Dermis microvascular lymphatic vessel endothelial cell (primary cell): ENCODE measurements at regions not wholly inside any gene's neighbourhood (a gene's known extent, or its start where the extent isn't known, plus 50 kb on each side); places are given as distances from the start of the nearest gene placed in this dataset.
"Not testable (repeated sequence)": the region's sequence is repeated elsewhere in the genome, so short reads cannot be mapped to it uniquely, and the experiment has no call there.

ENCODE experiments used
- DNase-seq, 2 donors: peaks; one replicate each; pipeline versions ENCODE4 v3.0.0 to v3.0.0-alpha.2; 2010; ENCODE audit warnings: low read depth in 2 of 2

DNA sequence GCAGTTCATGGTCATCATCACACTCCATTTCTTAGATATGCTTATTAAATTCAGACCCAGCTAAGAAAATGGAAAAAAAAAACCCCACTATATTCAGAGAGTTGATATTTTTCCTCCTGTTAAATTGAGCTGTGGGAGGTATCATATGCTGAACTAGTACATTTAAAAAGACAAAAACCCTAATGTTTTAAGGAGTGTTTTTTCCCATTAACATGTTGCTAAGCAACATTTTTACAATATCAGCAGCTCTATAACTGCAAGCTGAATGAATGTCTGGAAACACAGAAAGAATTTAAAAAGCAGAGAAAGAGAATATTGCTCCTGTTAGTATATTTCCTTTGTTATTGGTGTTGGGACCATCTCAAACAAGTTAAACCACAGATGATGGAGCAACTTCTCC lies 265.8 kb upstream of the GRIA1 start:
- no peak for DNase-seq

DNA sequence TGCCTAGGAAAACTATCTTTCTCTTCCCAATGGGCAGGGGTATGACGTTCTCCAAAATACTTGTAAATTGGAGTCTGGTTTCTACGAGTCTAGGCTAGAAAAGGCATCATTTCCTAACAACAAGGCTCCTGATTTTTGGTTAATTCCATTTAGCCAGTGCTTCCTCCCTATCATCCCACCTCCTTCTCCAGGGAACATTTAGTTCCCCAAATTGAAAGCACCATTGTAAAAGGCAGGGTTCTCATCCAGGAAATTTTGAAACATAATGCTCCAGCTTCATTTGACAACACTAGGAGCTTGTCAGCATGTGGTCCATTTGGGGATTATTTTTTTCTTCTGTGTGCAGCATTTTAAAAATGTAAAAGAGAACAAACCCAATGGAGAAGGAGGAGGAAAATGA lies 256.5 kb upstream of the GRIA1 start:
- no peak for DNase-seq

DNA sequence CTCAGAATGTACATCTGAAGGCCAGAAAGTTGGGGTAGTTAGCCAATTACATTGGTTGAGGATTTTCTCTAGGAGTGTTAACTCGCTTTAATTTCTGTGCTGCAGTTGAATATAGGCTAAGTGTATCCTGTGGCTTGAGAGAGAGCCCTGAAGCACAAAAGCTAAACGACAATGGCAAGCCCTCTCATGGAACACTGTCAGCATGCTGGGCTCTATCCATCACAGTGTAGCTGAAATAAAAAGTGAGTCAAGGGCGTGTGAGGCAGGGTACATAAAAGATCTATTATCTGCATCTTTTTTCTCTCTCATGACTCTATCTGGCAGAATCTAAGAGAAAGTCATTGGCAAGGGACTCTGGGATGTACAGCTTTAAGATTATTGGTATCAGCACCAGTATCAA lies 254.2 kb upstream of the GRIA1 start:
- no peak for DNase-seq

DNA sequence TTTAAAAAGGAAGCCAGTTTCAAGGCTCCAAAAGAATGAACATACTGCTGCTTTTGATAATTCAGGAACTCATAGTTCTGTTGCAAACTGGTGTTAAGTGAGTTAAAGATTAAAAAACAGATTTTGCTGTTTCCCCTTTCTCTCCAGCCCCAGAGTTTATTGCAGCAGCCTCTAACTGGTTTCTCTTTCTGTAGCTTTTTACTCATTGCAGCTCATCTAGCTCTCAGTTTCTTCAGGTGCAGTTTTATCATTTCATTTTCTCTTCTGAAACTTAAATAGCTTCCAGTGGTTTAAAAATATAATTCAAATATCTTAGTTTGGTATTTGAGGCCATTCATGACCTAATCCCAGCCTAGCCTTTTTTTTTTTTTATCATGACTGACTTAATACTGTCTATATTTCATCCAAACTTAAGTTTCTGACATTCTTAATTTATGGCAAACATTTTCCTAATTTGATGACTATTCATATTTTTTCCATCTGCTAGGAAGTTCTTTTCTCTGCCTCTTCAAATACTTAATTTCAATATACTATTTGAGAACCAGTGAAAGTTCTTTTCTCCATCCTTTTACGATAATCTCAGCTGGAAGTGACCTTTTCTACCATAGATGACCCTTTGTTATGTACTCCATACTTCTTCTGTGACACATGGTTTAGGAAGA lies 252.7 kb upstream of the GRIA1 start:
- no peak for DNase-seq

DNA sequence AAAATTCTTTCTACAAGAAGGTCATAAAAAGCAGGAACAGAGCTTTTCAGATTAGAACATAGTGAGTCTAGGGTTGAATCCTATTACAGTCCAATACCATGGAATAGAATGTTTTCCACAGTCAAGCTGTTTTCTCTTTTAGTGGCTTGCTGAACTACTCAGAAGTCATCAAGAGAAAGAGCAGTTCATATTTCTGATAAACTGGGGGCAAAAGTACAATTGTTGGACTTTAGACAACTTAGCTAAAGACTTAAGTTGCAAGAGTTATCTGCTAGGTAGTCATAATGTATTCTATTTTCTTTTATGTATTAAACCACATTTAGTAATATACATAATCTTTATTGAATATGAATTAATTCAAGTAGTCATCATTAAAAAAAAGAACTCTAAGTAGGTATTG lies 233.1 kb upstream of the GRIA1 start:
- no peak for DNase-seq

DNA sequence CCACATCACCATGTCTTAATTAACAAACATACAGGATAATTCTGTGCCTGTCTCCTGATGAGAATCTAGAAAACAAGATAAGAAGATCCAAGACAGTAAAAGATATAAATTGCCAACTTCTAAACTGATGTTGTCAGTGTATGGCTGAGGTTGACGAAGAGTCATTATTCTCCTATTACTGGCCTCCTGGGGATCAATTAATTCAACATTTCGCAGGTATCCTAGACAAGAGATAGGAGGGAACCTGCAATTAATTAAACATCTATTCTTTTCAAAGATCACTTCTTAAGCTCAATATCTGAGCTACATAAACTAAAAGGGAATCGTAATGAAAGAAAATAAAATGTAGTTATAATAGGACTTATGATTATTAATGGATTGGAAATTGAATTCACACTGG lies 232.0 kb upstream of the GRIA1 start:
- DNase-seq: no peak

DNA sequence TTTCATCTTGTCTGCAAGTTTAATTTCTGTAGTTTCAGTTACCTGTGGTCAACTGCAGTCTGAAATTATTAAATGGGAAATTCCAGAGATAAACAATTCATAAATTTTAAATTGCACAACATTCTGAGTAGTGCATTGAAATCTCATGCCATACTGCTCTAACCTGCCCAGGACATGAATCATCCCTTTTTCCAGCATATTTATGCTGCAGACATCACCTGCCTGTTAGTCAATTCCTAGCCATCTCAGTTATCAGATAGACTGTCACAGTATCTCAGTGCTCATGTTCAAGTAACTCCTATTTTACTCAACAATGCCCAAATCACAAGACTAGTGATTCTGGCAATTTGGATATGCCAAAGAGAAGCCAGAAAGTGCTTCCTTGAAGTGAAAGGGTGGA lies 223.0 kb upstream of the GRIA1 start:
- no peak for DNase-seq

DNA sequence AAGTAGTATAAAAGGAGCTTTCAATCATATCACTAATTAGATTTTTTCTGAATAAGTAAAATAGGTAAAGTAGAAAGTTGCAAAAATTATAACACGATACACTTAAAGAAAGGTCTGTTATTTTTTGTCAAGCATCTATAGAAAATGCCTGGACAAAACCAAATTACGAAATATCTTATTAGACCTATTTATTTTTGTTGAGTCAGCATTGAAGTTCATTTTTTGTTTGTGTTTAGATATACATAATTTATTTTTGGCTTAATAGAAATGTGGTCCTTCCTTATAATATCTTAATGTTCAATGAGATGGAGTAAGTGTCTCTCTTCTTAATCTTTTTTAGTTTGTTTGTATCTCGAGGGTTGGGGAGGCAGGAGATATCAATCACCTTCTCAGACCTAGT lies 214.8 kb upstream of the GRIA1 start:
- DNase-seq: no peak

DNA sequence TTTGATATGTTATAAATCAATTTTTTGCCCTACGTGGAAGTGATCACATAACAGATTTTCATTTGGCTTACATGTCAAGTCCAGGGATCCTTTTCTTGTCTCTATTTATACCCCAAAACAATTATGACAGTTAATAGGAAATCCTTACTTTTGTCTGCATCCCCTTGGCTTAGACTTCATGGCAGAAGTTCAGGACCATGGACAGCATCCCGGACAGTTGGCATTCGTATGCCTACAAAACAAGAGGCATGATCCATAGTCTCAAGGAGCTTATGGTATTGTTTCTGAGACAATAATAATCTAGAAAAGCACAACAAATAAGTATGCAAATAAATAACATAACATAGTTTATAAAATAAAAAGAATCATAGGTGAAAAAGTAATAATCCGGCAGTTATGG lies 214.3 kb upstream of the GRIA1 start:
- peak in 1 of 2 donors; percentile 11 for DNase-seq

DNA sequence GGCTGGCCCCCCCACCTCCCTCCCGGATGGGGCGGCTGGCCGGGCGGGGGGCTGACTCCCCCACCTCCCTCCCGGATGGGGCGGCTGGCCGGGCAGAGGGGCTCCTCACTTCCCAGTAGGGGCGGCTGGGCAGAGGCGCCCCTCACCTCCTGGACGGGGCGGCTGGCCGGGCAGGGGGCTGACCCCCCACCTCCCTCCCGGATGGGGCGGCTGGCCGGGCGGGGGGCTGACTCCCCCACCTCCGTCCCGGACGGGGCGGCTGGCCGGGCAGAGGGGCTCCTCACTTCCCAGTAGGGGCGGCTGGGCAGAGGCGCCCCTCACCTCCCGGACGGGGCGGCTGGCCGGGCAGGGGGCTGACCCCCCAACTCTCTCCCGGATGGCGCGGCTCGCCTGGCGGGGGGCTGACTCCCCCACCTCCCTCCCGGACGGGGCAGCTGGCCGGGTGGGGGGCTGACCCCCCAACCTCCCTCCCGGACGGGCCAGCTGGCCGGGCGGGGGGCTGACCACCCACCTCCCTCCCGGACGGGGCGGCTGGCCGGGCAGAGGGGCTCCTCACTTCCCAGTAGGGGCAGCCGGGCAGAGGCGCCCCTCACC lies 194.1 kb upstream of the GRIA1 start:
- DNase-seq: not testable (repeated sequence)

DNA sequence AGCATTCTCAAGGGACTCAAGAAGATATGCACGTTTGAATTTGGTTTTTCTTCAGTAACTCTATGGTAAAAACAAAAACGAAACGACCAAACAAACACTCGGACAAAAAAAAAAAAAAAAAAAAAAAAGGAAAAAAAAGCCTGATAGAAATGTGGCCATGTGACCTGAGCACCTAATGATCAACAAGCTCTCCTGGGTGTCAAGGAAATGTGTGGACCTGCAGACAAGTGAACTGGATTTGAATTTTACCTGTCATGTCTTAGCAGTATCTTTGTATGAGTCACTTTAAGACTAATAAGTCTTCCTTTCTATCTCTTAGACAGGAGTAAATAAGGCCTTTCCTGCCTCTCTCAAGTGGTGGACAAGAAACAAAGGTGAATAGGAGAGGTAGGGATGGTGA lies 190.6 kb upstream of the GRIA1 start:
- no peak for DNase-seq

DNA sequence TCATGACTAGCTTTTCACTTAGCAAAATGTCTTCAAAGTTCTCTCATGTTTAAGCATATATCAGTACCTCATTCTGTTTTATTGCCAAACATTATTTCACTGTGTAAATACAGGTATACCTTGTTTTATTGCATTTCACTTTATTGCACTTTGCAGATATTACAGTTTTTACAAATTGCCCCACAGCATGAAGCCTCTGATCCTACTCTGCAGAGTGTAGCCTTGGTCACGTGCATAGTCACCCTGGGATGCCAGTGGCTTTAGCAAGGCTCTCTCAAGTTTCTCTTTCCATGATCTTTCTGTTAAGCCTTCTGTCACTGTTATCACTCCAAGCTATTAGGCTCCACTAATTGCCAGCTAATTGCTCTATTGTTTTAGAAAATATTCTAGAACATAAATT lies 182.2 kb upstream of the GRIA1 start:
- no peak for DNase-seq

DNA sequence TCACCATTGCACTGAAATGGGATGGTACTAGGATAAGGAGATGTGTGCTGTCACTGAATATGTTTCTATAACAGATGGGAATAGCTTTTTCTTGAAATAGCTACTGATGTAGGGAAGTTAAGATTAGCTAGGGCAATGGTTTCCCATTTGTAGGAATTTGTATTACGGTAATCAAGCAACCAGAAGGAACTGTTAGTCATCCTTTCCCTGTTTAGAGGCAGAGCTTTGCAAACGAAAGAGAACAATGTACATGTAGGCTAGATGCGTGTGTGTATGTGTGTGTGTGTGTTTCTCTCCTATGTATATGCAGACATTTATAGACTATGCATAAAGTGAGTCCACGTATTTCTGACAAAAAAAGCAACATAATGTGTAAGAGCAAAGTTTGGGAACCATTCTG lies 171.9 kb upstream of the GRIA1 start:
- DNase-seq: no peak

DNA sequence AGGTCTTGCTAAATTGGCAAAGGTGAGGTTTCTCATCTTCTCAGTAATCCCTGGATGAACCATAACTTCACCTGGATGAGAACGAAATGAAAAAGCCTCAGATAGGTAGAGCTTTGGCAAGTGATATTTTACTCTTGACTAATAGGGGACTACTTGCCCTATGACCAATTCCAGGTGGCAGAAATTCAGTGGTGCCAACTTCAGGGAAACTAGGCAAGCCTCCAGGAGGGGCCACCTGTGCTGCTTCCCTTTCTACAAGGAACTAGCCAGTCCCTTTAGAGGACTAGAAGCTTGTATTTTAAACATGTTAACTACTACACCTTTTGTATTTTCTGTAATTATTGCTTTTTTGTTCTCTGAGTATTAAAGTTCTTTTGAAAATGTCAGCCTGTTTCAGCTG lies 169.0 kb upstream of the GRIA1 start:
- DNase-seq: no peak

DNA sequence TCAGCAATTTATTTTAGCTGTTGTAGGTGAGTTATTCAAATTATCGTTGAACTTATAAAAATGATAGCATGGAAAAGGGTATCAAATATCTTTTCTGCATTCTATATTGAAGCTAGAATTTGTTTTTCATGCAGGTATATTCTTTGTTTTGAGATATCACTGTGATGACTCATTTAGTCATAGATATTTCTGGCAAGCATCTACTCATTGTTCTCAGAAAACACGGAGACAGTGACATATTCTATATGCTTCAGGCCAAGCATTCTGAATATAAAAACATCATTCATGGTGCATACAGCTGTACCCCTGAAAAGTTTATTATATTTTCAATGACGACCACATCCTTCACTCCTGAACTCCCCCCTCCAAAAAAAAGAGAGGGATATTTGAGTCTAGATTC lies 150.3 kb upstream of the GRIA1 start:
- DNase-seq: no peak

DNA sequence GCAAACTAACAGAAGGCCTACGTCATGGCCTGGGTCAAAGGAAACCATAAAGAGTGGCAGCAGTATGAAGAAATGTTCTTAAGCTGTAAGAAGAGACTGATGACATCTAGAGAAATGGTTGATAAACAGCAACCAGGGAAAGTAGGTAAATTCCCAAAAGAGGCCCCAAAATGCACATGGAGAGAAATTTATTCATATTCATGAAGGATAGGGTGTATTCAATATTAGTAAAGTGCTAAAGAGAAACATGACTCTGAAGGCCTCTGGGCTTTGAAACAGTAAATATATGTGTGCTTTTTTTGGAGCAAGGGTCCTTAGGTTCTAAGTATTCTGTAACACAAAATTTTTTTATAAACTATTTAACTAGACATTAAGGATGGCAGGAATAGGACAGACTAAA lies 149.7 kb upstream of the GRIA1 start:
- no peak for DNase-seq

DNA sequence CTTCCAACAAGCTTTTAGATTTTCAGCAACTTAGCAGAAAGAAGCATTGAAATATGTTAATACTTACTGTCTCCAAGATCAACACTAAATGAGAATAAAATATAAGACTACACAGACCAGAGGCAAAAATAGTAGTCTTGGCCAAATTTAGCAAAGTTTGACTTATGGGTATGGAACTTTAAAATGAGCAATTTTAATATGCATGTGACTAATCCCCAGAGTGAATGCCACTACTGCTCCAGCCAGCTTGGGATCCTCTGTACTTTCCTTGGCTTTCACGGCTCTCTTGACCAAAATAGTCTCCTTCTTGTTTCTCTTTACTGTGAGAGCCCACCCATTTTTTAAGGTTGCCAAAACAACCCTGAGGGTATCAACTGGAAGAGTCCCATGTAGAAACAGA lies 148.0 kb upstream of the GRIA1 start:
- no peak for DNase-seq

DNA sequence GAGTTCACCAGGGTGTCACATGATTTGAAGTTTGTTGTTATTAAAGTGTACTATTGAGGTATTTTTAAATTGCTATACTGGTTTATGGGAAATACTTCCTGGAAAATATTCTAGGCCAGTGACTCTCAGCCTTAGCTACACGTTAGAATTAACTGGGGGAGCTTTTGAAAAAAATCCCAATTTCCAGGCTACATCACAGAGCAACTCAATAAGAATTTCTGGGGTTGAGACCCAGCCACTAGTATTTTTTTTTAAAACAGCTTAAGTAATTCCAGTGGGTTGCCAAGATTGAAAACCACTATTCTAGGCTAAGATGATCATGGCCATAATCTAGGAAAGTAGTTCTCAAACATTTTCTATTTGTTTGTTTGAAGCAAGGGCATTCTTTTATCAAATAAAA lies 142.9 kb upstream of the GRIA1 start:
- no peak for DNase-seq

DNA sequence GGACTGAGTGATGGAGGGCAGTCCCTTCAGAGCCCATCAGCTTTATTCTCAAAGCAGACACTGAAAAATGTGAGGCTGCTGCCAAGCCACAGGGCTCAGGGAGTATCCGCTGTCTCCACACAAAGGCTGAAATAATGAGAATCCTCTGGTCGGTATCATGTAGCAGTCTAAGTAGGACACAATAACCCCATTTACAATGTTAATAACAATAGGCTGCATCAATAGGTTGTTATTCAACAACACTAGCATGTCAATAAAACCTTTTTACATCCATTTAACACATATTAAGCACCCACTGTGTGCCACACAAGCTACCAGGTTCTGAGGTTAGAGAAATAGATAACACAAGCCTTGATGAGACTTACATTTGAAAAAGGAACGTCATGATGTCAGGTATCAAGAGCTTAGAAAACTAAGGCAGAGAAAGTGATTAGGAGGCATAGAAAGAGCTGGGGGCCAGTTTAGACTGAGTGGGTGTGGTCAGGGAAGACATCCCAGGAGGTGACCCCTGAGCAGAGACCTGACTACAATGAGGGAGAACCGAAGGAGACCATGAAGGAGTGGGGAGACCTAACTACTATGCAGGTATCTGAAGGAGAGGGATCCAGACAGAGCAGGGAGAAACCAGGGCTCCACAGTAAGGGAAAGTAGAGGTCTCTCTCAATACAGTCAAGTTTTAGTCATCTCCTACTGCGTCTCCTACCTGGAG lies 140.1 kb upstream of the GRIA1 start:
- DNase-seq: no peak

DNA sequence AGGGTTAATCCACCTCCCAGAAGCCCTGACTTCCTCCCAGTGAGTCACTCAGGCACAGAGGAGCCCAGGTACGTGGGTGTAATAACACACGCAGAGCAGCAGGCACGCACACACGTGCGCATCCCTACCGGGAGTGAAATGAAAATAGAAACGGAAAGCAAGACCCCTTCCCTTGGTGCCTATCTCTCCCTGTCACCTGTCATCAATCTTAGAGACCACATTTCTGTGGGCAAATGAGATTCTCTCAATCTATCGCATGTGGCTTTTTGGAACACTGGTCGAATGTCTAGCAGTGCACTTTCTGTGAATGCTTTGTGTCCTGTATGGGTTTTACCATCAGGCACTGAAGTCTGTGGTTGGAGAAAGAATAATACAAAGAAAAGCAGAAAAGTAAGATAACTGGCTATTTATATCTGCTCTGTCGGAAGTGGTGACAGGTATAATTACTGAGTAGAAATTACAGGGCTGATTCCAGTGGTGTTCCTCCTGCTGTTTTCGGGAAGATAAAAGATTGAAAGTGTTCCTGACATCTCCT lies 137.7 kb upstream of the GRIA1 start:
- no peak for DNase-seq

DNA sequence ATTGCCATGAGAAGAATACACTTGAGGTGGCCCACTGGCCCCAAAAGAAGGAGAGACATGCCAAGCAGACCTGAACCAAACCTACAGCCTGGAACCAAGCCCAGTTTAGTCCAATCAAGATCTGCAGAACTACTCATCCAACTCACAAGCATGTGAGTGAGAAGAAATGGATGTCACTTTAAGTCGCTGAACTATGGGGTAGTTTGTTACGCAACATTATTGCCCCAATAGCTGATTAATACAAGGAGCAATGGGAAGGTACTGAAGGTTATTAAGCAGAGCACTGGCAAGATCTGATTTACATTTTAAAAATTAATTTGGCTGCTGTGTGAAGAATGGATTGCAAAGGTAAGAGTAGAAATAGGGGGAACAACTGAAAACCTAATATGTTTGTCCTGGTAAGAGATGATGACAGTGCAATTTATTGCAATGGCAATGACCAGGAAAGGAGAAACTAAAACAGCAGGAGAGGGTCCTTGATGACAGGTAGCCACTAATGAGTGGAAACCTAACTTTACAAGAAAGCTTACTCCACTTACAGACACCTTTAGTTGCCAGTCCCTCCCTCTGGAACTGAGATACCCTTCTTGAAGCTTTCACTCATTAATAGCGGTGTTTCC lies 132.9 kb upstream of the GRIA1 start:
- DNase-seq: no peak

DNA sequence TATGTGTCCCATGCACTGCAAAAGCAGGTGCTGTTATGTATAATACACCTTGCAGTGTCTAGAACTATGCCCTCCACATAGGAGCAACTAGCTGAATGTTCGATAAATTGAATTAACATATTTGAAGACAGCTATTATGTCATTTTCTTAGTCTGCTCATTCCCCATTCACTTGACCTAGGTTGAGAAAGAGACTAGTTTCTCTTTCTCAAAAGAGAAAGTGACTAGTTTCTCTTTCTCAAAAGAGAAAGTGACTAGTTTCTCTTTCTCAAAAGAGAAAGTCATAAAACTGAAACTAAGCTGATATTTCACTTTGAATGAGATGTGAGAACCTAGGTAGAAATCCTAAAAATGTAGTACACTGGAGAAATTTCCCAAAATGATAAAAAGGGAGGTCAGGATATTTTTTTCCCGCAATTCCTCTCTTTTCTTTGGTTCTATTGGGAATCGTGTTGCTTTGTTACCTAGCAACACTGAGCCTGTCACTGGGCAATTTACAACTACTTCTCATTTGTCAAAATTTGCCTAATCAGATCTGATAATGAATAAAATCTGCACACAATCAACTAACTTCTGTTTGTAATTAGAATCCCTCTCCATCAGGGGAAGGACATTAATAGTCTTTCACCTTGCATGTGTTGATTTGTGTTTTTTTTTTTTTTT lies 132.0 kb upstream of the GRIA1 start:
- no peak for DNase-seq
